OCI-LY1 (cell line): ENCODE measurements at regions not wholly inside any gene's neighbourhood (a gene's known extent, or its start where the extent isn't known, plus 50 kb on each side); places are given as distances from the start of the nearest gene placed in this dataset.

Experiments used
- H2AFZ ChIP-seq: fragments of 200-600 bp; sonication (generic), shearing (Covaris generic); 2 replicates; pipeline ENCODE4 v1.6.0; 2014; ENCODE audit warnings: antibody characterized with exemption, mild to moderate bottlenecking, low read length
- H3F3A ChIP-seq: fragments of 200-600 bp; sonication (generic), shearing (Covaris generic); 2 replicates; pipeline ENCODE4 v1.6.0; 2014; ENCODE audit warnings: mild to moderate bottlenecking, antibody characterized with exemption, low read length, moderate library complexity; ENCODE audit not compliant: insufficient read depth
- H3K27ac ChIP-seq: fragments of 200-600 bp; sonication (generic); 2 replicates; pipeline ENCODE4 v1.5.1; 2014; ENCODE audit warnings: low read length, mixed run types, mild to moderate bottlenecking, low read depth; ENCODE audit not compliant: poor library complexity, severe bottlenecking
- H3K27me3 ChIP-seq: fragments of 200-600 bp; sonication (generic); 2 replicates; pipeline ENCODE4 v1.6.0; 2014; ENCODE audit warnings: antibody characterized with exemption, mild to moderate bottlenecking, low read length, moderate library complexity; ENCODE audit not compliant: insufficient read depth
- H3K36me3 ChIP-seq: fragments of 200-600 bp; sonication (generic); 2 replicates; pipeline ENCODE4 v1.6.1; 2014; ENCODE audit warnings: mild to moderate bottlenecking, antibody characterized with exemption, low read length, moderate library complexity, mixed read lengths; ENCODE audit not compliant: insufficient read depth
- H3K4me1 ChIP-seq: fragments of 200-600 bp; sonication (generic); 2 replicates; pipeline ENCODE4 v1.5.1; 2014; ENCODE audit warnings: mild to moderate bottlenecking, low read length, moderate library complexity; ENCODE audit not compliant: insufficient read depth, severe bottlenecking
- H3K4me2 ChIP-seq: fragments of 200-600 bp; sonication (generic), shearing (Covaris generic); 2 replicates; pipeline ENCODE4 v1.6.1; 2014; ENCODE audit warnings: low read length
- H3K4me3 ChIP-seq: fragments of 200-600 bp; sonication (generic); 2 replicates; pipeline ENCODE4 v1.5.1; 2014; ENCODE audit warnings: low read length, low read depth, mild to moderate bottlenecking, mixed read lengths; ENCODE audit not compliant: poor library complexity, severe bottlenecking
- H3K79me2 ChIP-seq: fragments of 200-600 bp; shearing (Covaris generic); 2 replicates; pipeline ENCODE4 v1.6.1; 2016; ENCODE audit warnings: mixed run types, low read length, mixed read lengths; ENCODE audit not compliant: insufficient read depth
- H3K9ac ChIP-seq: fragments of 200-600 bp; sonication (generic), shearing (Covaris generic); 2 replicates; pipeline ENCODE4 v1.6.1; 2014; ENCODE audit warnings: mild to moderate bottlenecking, low read length, mixed read lengths
- H3K9me2 ChIP-seq: fragments of 200-600 bp; sonication (generic), shearing (Covaris generic); 2 replicates; pipeline ENCODE4 v1.6.1; 2014; ENCODE audit warnings: low read depth, mild to moderate bottlenecking, low read length, mixed read lengths
- H3K9me3 ChIP-seq: fragments of 200-600 bp; shearing (Covaris generic); 2 replicates; pipeline ENCODE4 v1.6.1; 2014; ENCODE audit warnings: low read length, mixed read lengths
- H4K20me1 ChIP-seq: fragments of 200-600 bp; sonication (generic), shearing (Covaris generic); 2 replicates; pipeline ENCODE4 v1.6.0; 2016; ENCODE audit warnings: mild to moderate bottlenecking, low read length; ENCODE audit not compliant: insufficient read depth
- CTCF ChIP-seq: fragments of 200-600 bp; sonication (generic), shearing (Covaris generic); IDR thresholded peaks from 2 replicates; pipeline ENCODE4 v1.5.1; 2017; ENCODE audit warnings: mild to moderate bottlenecking, antibody characterized with exemption, low read length, moderate library complexity, mixed read lengths
- EZH2 ChIP-seq: fragments of 200-600 bp; sonication (generic), shearing (Covaris generic); IDR thresholded peaks from 2 replicates; pipeline ENCODE4 v1.8.0; 2017; ENCODE audit warnings: borderline replicate concordance, mixed run types, mild to moderate bottlenecking, antibody characterized with exemption, low read length, moderate library complexity, mixed read lengths

GRCh38 chr5:56356836-56357160 lies 123.7 kb upstream of the ANKRD55 start:
- no peaks in the 10 kb centered on the region for H3K9me3 ChIP-seq
- TF ChIP-seq CTCF (no peak), EZH2 (no peak)
- H3K27me3 ChIP-seq = no peaks in the 10 kb centered on the region
- H2AFZ ChIP-seq = no peak overlapping the region
- H4K20me1 ChIP-seq = no peaks in the 10 kb centered on the region
- no peaks in the 10 kb centered on the region for H3K9me2 ChIP-seq
- H3K4me1 ChIP-seq = peaks cover 32% of the 10 kb centered on the region
- H3K4me3 ChIP-seq = no peak overlapping the region
- H3K9ac ChIP-seq = no peak overlapping the region
- no peaks in the 10 kb centered on the region for H3K79me2 ChIP-seq
- no peaks in the 10 kb centered on the region for H3K36me3 ChIP-seq
- H3F3A ChIP-seq = no peaks in the 10 kb centered on the region
- no peak overlapping the region for H3K4me2 ChIP-seq
- H3K27ac ChIP-seq = no peak overlapping the region

- H3K9me3 ChIP-seq = no peaks in the 10 kb centered on the region
- no peak overlapping the region for H3K27ac ChIP-seq
- H3K79me2 ChIP-seq = no peaks in the 10 kb centered on the region
- no peak overlapping the region for H3K4me3 ChIP-seq
- no peaks in the 10 kb centered on the region for H3K9me2 ChIP-seq
- no peaks in the 10 kb centered on the region for H3F3A ChIP-seq
- H3K27me3 ChIP-seq = no peaks in the 10 kb centered on the region
- H3K9ac ChIP-seq = no peak overlapping the region
- H3K4me2 ChIP-seq = no peak overlapping the region
- H3K4me1 ChIP-seq = peaks cover 38% of the 10 kb centered on the region
- no peaks in the 10 kb centered on the region for H3K36me3 ChIP-seq
- no peak overlapping the region for H2AFZ ChIP-seq
- no peak for TF ChIP-seq EZH2
- TF ChIP-seq CTCF = no peak
- no peaks in the 10 kb centered on the region for H4K20me1 ChIP-seq
Measured at GRCh38 chr5:56356121-56356835, 123.1 kb upstream of the ANKRD55 start.

GRCh38 chr5:56354836-56355235 lies 121.7 kb upstream of the ANKRD55 start:
- no peak for TF ChIP-seq EZH2
- no peak for TF ChIP-seq CTCF
- Histone ChIP-seq H3K4me2 (no peak overlapping the region), H2AFZ (no peak overlapping the region), H3K4me1 (peaks cover 40% of the 10 kb centered on the region), H3K36me3 (no peaks in the 10 kb centered on the region), H3K27me3 (no peaks in the 10 kb centered on the region), H3K27ac (no peak overlapping the region), H3F3A (no peaks in the 10 kb centered on the region), H4K20me1 (no peaks in the 10 kb centered on the region), H3K9me2 (no peaks in the 10 kb centered on the region), H3K9me3 (no peaks in the 10 kb centered on the region), H3K79me2 (no peaks in the 10 kb centered on the region), H3K9ac (no peak overlapping the region), H3K4me3 (no peak overlapping the region)
